H1 (cell line): ENCODE measurements at regions not wholly inside any gene's neighbourhood (a gene's known extent, or its start where the extent isn't known, plus 50 kb on each side); places are given as distances from the start of the nearest gene placed in this dataset.

Experiments used
- CTCF ChIA-PET: fragments of 300-600 bp; sonication (Branson Sonifier 250); formaldehyde crosslinking; loops from one replicate; lab custom pipeline; 2021; ENCODE audit not compliant: partially characterized antibody; lab: Charles Lee
- POLR2A ChIA-PET: fragments of 300-600 bp; sonication (Branson Sonifier 250); formaldehyde crosslinking; loops from one replicate; lab custom pipeline; 2021; ENCODE audit warnings: inconsistent platforms; ENCODE audit not compliant: partially characterized antibody; lab: Charles Lee
- DNase-seq, 2 experiments: peaks; one replicate each; pipeline versions ENCODE4 v3.0.0 to v3.0.0-alpha.2; 2010 to 2022; ENCODE audit warnings: low spot score in 2 of 2, low read depth in 1 of 2, mixed read lengths in 1 of 2
- FAIRE-seq: peaks from 2 replicates; lab custom pipeline; 2011; peaks lifted over from hg19 to GRCh38; lab: Jason Lieb, UNC
- H2AFZ ChIP-seq: 2 replicates; pipeline ENCODE4 v1.8.1; 2012; ENCODE audit warnings: low read length, inconsistent platforms
- H2AK5ac ChIP-seq: 2 replicates; pipeline ENCODE4 v1.6.1; 2013; ENCODE audit warnings: low read depth, low read length
- H2BK120ac ChIP-seq: replicated peaks from 2 replicates; pipeline ENCODE3; 2013; ENCODE audit warnings: low read depth, low read length, inconsistent platforms
- H2BK12ac ChIP-seq: 2 replicates; pipeline ENCODE4 v1.6.1; 2013; ENCODE audit warnings: low read depth, low read length
- H2BK15ac ChIP-seq: 2 replicates; pipeline ENCODE4 v1.6.1; 2013; ENCODE audit warnings: low read length
- H2BK20ac ChIP-seq: 2 replicates; pipeline ENCODE4 v1.6.1; 2013; ENCODE audit warnings: low read length
- H2BK5ac ChIP-seq: 2 replicates; pipeline ENCODE4 v1.6.1; 2013; ENCODE audit warnings: low read depth, low read length
- H3K14ac ChIP-seq: 2 replicates; pipeline ENCODE4 v1.6.1; 2013; ENCODE audit warnings: inconsistent platforms; ENCODE audit not compliant: insufficient read length
- H3K18ac ChIP-seq: 2 replicates; pipeline ENCODE4 v1.6.1; 2013; ENCODE audit warnings: low read length; ENCODE audit errors: extremely low read depth
- H3K23ac ChIP-seq: 2 replicates; pipeline ENCODE4 v1.6.1; 2013; ENCODE audit warnings: inconsistent platforms; ENCODE audit not compliant: insufficient read length
- H3K23me2 ChIP-seq: 2 replicates; pipeline ENCODE4 v1.6.1; 2013; ENCODE audit warnings: low read depth, low read length
- H3K27ac ChIP-seq: 2 replicates; pipeline ENCODE4 v1.6.1; 2011; ENCODE audit warnings: low read depth, low read length, inconsistent platforms
- H3K27me3 ChIP-seq, 4 experiments: replicated peaks in 1 of 4; 1 replicate in 1 of 4; 2 replicates in 3 of 4; pipeline versions ENCODE4 v1.6.1 to v1.8.1; 2011 to 2013; ENCODE audit warnings: low read length in 3 of 4, mild to moderate bottlenecking in 3 of 4, inconsistent platforms in 2 of 4, mixed read lengths in 2 of 4, moderate library complexity in 1 of 4; ENCODE audit not compliant: control insufficient read depth in 3 of 4, insufficient read depth in 3 of 4; ENCODE audit errors: extremely low read depth in 1 of 4
- H3K36me3 ChIP-seq, 4 experiments: 2 replicates each; pipeline versions ENCODE4 v1.6.1 to v1.8.1; 2011 to 2013; ENCODE audit warnings: mild to moderate bottlenecking in 4 of 4, low read length in 3 of 4, moderate library complexity in 2 of 4, control low read depth in 1 of 4, inconsistent platforms in 1 of 4; ENCODE audit not compliant: insufficient read depth in 4 of 4, control insufficient read depth in 2 of 4
- H3K4ac ChIP-seq: replicated peaks from 2 replicates; pipeline ENCODE3; 2013; ENCODE audit warnings: low read length, low read depth, mixed read lengths, inconsistent platforms; ENCODE audit not compliant: insufficient read length
- H3K4me1 ChIP-seq, 4 experiments: replicated peaks in 1 of 4; 1 replicate in 1 of 4; 2 replicates in 3 of 4; pipeline versions ENCODE4 v1.6.1 to v1.8.1; 2011 to 2013; ENCODE audit warnings: low read length in 3 of 4, inconsistent platforms in 2 of 4, mixed read lengths in 1 of 4; ENCODE audit not compliant: insufficient read depth in 4 of 4, control insufficient read depth in 3 of 4
- H3K4me2 ChIP-seq, 2 experiments: 2 replicates each; pipeline versions ENCODE4 v1.6.1 to v1.8.1; 2011 to 2013; ENCODE audit warnings: low read depth in 2 of 2, low read length in 2 of 2, control low read depth in 1 of 2, inconsistent platforms in 1 of 2, mild to moderate bottlenecking in 1 of 2; ENCODE audit not compliant: insufficient read depth in 1 of 2
- H3K4me3 ChIP-seq, 4 experiments: fragments of 200-600, 300-600 bp in 1 of 4; sonication (generic), shearing (Covaris generic), sonication (Bioruptor Twin) in 1 of 4; 2 replicates each; pipeline versions ENCODE4 v1.5.1 to v1.8.1; 2011 to 2016; ENCODE audit warnings: low read length in 4 of 4, low read depth in 3 of 4, control low read depth in 2 of 4, inconsistent platforms in 2 of 4, mild to moderate bottlenecking in 2 of 4, mixed read lengths in 1 of 4, moderate library complexity in 1 of 4; ENCODE audit not compliant: insufficient read depth in 2 of 4; ENCODE audit errors: extremely low read depth in 1 of 4
- H3K56ac ChIP-seq: replicated peaks from 2 replicates; pipeline ENCODE3; 2013; ENCODE audit warnings: low read depth, mild to moderate bottlenecking, mixed read lengths, low read length, inconsistent platforms; ENCODE audit not compliant: insufficient read length
- H3K79me1 ChIP-seq: 2 replicates; pipeline ENCODE4 v1.6.1; 2013; ENCODE audit warnings: low read depth, low read length, control low read depth
- H3K79me2 ChIP-seq, 2 experiments: 2 replicates each; pipeline versions ENCODE4 v1.6.1 to v1.8.1; 2012 to 2013; ENCODE audit warnings: low read length in 2 of 2, mild to moderate bottlenecking in 2 of 2, inconsistent platforms in 1 of 2; ENCODE audit not compliant: insufficient read depth in 2 of 2, control insufficient read depth in 1 of 2
- H3K9ac ChIP-seq, 4 experiments: replicated peaks in 1 of 4; 1 replicate in 1 of 4; 2 replicates in 3 of 4; pipeline versions ENCODE4 v1.6.1 to v1.8.1; 2011 to 2013; ENCODE audit warnings: low read depth in 3 of 4, low read length in 3 of 4, control low read depth in 2 of 4, mild to moderate bottlenecking in 2 of 4, moderate library complexity in 2 of 4, inconsistent platforms in 1 of 4; ENCODE audit errors: extremely low read depth in 1 of 4
- H3K9me3 ChIP-seq, 2 experiments: 2 replicates each; pipeline versions ENCODE4 v1.6.1 to v1.8.1; 2012 to 2013; ENCODE audit warnings: mild to moderate bottlenecking in 2 of 2, moderate library complexity in 2 of 2, control low read depth in 1 of 2, inconsistent platforms in 1 of 2, low read depth in 1 of 2, low read length in 1 of 2, mixed read lengths in 1 of 2; ENCODE audit not compliant: insufficient read depth in 2 of 2
- H4K20me1 ChIP-seq, 2 experiments: replicated peaks in 1 of 2; 2 replicates each; pipeline versions ENCODE3 to v1.8.1; 2011 to 2013; ENCODE audit warnings: inconsistent platforms in 2 of 2, low read length in 2 of 2, mild to moderate bottlenecking in 1 of 2; ENCODE audit not compliant: insufficient read depth in 2 of 2, control insufficient read depth in 1 of 2
- H4K5ac ChIP-seq: 2 replicates; pipeline ENCODE4 v1.6.1; 2013; ENCODE audit warnings: low read length, low read depth, mixed read lengths, inconsistent platforms; ENCODE audit not compliant: insufficient read length
- H4K8ac ChIP-seq: 2 replicates; pipeline ENCODE4 v1.8.0; 2013; ENCODE audit warnings: mild to moderate bottlenecking, moderate library complexity, low read length, inconsistent platforms; ENCODE audit not compliant: insufficient read depth; ENCODE audit errors: extremely low read depth
- H4K91ac ChIP-seq: replicated peaks from 2 replicates; pipeline ENCODE3; 2013; ENCODE audit warnings: low read length, mixed read lengths, inconsistent platforms; ENCODE audit not compliant: insufficient read length
- CBX5 ChIP-seq: fragments of 300-800, 300-1000 bp; sonication (generic); IDR thresholded peaks from 2 replicates; pipeline ENCODE4 v1.7.1; 2016; ENCODE audit warnings: antibody characterized with exemption, low read length, low read depth
- CEBPB ChIP-seq: IDR thresholded peaks from 2 replicates; pipeline ENCODE4 v1.6.1; 2012; ENCODE audit warnings: low read depth, low read length
- CHD1 ChIP-seq: IDR thresholded peaks from 2 replicates; pipeline ENCODE4 v1.6.1; 2012; ENCODE audit warnings: low read depth, low read length, improper control_type of control experiment
- EP300 ChIP-seq, 2 experiments: IDR thresholded peaks; 1 replicate in 1 of 2; 2 replicates in 1 of 2; pipeline ENCODE4 v1.6.1; 2011 to 2012; ENCODE audit warnings: low read depth in 2 of 2, low read length in 2 of 2, mild to moderate bottlenecking in 2 of 2, borderline replicate concordance in 1 of 2, inconsistent platforms in 1 of 2, moderate library complexity in 1 of 2
- KDM5A ChIP-seq: fragments of 200-600 bp; IDR thresholded peaks from 2 replicates; pipeline ENCODE4 v1.7.1; 2012; ENCODE audit warnings: mild to moderate bottlenecking, low read length, inconsistent platforms, mixed read lengths
- MAFK ChIP-seq: IDR thresholded peaks from 2 replicates; pipeline ENCODE4 v1.6.1; 2012; ENCODE audit warnings: low read depth, mild to moderate bottlenecking, improper control_type of control experiment, low read length
- POU5F1 ChIP-seq: IDR thresholded peaks from 2 replicates; pipeline ENCODE4 v1.6.1; 2011; ENCODE audit warnings: low read depth, mild to moderate bottlenecking, low read length, moderate library complexity
- RBBP5 ChIP-seq: IDR thresholded peaks from 2 replicates; pipeline ENCODE4 v1.7.1; 2012; ENCODE audit warnings: low read depth, mild to moderate bottlenecking, inconsistent platforms, low read length, moderate library complexity, borderline replicate concordance
- RNF2 ChIP-seq: fragments of 200-900, 300-1000 bp; sonication (generic); IDR thresholded peaks from 2 replicates; pipeline ENCODE4 v1.7.1; 2016; ENCODE audit warnings: borderline replicate concordance, low read depth, mild to moderate bottlenecking, antibody characterized with exemption, low read length; ENCODE audit not compliant: poor library complexity, severe bottlenecking; ENCODE audit errors: missing control alignments
- SAP30 ChIP-seq: fragments of 300-600 bp; sonication (generic); IDR thresholded peaks from 2 replicates; pipeline ENCODE4 v1.7.1; 2012; ENCODE audit warnings: low read length, moderate library complexity, mild to moderate bottlenecking, inconsistent platforms; ENCODE audit not compliant: insufficient read depth, insufficient replicate concordance
- SIX5 ChIP-seq: IDR thresholded peaks from 2 replicates; pipeline ENCODE4 v1.6.1; 2011; ENCODE audit warnings: mild to moderate bottlenecking, low read depth, low read length
- TBP ChIP-seq: IDR thresholded peaks from 2 replicates; pipeline ENCODE4 v1.6.1; 2011; ENCODE audit warnings: low read depth, low read length, improper control_type of control experiment
- YY1 ChIP-seq: IDR thresholded peaks from 2 replicates; pipeline ENCODE4 v1.6.1; 2011; ENCODE audit warnings: low read depth, mild to moderate bottlenecking, low read length
- ZNF274 ChIP-seq: IDR thresholded peaks from 2 replicates; pipeline ENCODE4 v1.7.0; 2012; ENCODE audit warnings: low read length, borderline replicate concordance; ENCODE audit errors: extremely low read depth
- WGBS, 2 experiments: shearing (Covaris generic) in 1 of 2; methylation state at CpG; one replicate each; pipeline versions ENCODE4 v1.1.6 to v1.1.7; 2013 to 2015; ENCODE audit warnings: low lambda C conversion rate in 2 of 2, mixed read lengths in 2 of 2, inconsistent platforms in 1 of 2, low coverage in 1 of 2, missing lambda C conversion rate in 1 of 2; ENCODE audit not compliant: insufficient replicate concordance in 2 of 2, insufficient coverage in 1 of 2, insufficient read length in 1 of 2; ENCODE audit errors: extremely low coverage in 1 of 2, missing lambda C conversion rate in 1 of 2; 5-methylcytosine and 5-hydroxymethylcytosine counted together

GRCh38 chr10:64346389-64346788 is 825.2 kb downstream of the REEP3 start:
- CTCF ChIA-PET: no interaction called here
- Histone ChIP-seq H3K4me2 (no peak overlapping the region), H3K27me3 (no peaks in the 10 kb centered on the region), H3K9me3 (no peaks in the 10 kb centered on the region), H3K4me3 (no peak overlapping the region), H3K79me2 (no peaks in the 10 kb centered on the region), H3K18ac (no peak overlapping the region), H3K23me2 (no peaks in the 10 kb centered on the region), H4K5ac (no peak overlapping the region), H2AFZ (no peak overlapping the region), H3K4me1 (no peaks in the 10 kb centered on the region), H2AK5ac (no peak overlapping the region), H4K20me1 (no peaks in the 10 kb centered on the region), H2BK5ac (no peak overlapping the region), H3K36me3 (no peaks in the 10 kb centered on the region), H2BK12ac (no peak overlapping the region), H2BK15ac (no peak overlapping the region), H2BK120ac (no peak overlapping the region), H3K9ac (no peak overlapping the region), H3K23ac (no peak overlapping the region), H3K56ac (no peak overlapping the region), H3K14ac (no peak overlapping the region), H3K79me1 (no peaks in the 10 kb centered on the region), H2BK20ac (no peak overlapping the region), H4K8ac (no peak overlapping the region), H3K27ac (no peak overlapping the region), H3K4ac (no peak overlapping the region), H4K91ac (no peak overlapping the region)
- WGBS, 2 experiments: 93% methylated on average over 5 of the region's 5 CpGs; no CpG with 5 or more reads in 1 of the 2 experiments
- FAIRE-seq (no peak), DNase-seq (no peak)
- TF ChIP-seq CHD1: no peak
- no peak for TF ChIP-seq SAP30
- no peak for TF ChIP-seq ZNF274
- TF ChIP-seq KDM5A: no peak
- no peak for TF ChIP-seq YY1
- TF ChIP-seq EP300 (IDR thresholded peaks at IDR 0.05; ENCODE audit: borderline replicate concordance in 1 of 2, low read depth in 2 of 2, low read length in 2 of 2): no peak
- no peak for TF ChIP-seq CBX5
- TF ChIP-seq TBP: no peak
- TF ChIP-seq RNF2: no peak
- TF ChIP-seq POU5F1: no peak
- TF ChIP-seq CEBPB: no peak
- TF ChIP-seq RBBP5: no peak
- TF ChIP-seq MAFK: no peak
- TF ChIP-seq SIX5: no peak
- POLR2A ChIA-PET: no interaction called here
